NT2/D1 (cell line): ENCODE measurements at regions not wholly inside any gene's neighbourhood (a gene's known extent, or its start where the extent isn't known, plus 50 kb on each side); places are given as distances from the start of the nearest gene placed in this dataset.

Source experiments
- DNase-seq: peaks from one replicate; pipeline ENCODE4 v3.0.0-alpha.2; 2011; ENCODE audit warnings: low read depth, low spot score
- H3K27me3 ChIP-seq: 2 replicates; pipeline ENCODE4 v1.6.0; 2011; ENCODE audit warnings: mild to moderate bottlenecking; ENCODE audit not compliant: insufficient read length, insufficient read depth
- H3K36me3 ChIP-seq: 2 replicates; pipeline ENCODE4 v1.6.1; 2011; ENCODE audit warnings: mild to moderate bottlenecking, low read length, mixed read lengths; ENCODE audit not compliant: insufficient read depth, insufficient read length
- H3K4me1 ChIP-seq: 2 replicates; pipeline ENCODE4 v1.5.1; 2011; ENCODE audit not compliant: insufficient read depth, insufficient read length
- H3K4me3 ChIP-seq: 2 replicates; pipeline ENCODE4 v1.5.1; 2011; ENCODE audit warnings: low read depth; ENCODE audit not compliant: insufficient read length
- H3K9ac ChIP-seq: 2 replicates; pipeline ENCODE4 v1.6.0; 2011; ENCODE audit warnings: low read depth; ENCODE audit not compliant: insufficient read length
- H3K9me3 ChIP-seq: 2 replicates; pipeline ENCODE4 v1.5.1; 2011; ENCODE audit warnings: mild to moderate bottlenecking, low read length; ENCODE audit not compliant: insufficient read depth
- SUZ12 ChIP-seq: IDR thresholded peaks from 2 replicates; pipeline ENCODE4 v1.6.1; 2011; ENCODE audit not compliant: insufficient read length, insufficient read depth; ENCODE audit errors: extremely low read depth
- YY1 ChIP-seq: IDR thresholded peaks from 2 replicates; pipeline ENCODE4 v1.6.1; 2011; ENCODE audit not compliant: insufficient read length, insufficient read depth
- ZNF274 ChIP-seq: IDR thresholded peaks from 2 replicates; pipeline ENCODE4 v1.6.1; 2011; ENCODE audit warnings: mild to moderate bottlenecking, low read depth, low read length

DNA sequence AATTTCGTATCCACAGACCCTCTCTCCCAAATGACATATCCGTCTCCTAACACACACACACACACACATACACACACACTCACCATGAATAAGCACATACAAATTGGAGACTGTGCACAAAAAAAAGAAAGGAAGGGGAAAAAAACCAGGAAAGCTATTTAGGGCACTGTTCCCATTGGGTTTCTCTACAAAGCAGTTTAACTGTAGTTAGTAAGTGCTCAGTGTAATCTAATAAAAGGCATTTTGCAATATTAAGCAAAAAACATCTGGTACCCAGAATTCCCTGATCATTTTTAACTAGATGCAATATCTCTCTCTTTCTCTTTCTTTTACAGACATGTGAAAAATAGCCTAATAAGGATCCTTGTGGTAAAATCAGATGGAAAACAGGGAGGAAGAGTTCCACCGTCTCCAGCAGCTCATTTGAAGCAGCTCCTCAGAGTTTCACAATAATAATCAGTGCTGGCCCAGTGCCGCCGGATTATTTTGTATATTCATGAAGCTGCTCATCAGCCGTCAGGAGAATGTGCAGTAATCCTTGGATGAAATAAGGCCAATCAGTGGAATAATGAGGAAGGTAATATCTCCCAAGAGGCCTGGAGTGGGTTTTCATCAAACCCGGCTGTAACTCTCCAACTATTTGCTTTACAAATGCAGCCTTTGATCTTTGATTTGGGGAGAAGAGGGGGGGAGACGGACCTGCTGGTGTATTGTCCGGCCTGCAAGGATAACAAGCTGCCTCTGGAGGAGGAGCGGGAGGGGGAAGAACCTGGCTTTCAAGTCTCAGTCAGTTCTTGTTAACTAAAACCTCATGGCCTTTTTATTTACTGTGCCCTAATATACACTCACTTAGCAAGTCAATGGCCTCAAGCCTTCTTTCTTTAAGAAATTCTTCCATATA is 227.6 kb upstream of the SMIM21 start:
- TF ChIP-seq YY1 (no peak), SUZ12 (no peak), ZNF274 (no peak)
- peak; percentile 56 for DNase-seq
- H3K4me3 ChIP-seq = no peak overlapping the region
- H3K4me1 ChIP-seq = no peaks in the 10 kb centered on the region
- H3K36me3 ChIP-seq = no peaks in the 10 kb centered on the region
- H3K9me3 ChIP-seq = peaks cover 7% of the 10 kb centered on the region; the same call in 1 of the 2 replicates
- H3K27me3 ChIP-seq = no peaks in the 10 kb centered on the region
- H3K9ac ChIP-seq = no peak overlapping the region

DNA sequence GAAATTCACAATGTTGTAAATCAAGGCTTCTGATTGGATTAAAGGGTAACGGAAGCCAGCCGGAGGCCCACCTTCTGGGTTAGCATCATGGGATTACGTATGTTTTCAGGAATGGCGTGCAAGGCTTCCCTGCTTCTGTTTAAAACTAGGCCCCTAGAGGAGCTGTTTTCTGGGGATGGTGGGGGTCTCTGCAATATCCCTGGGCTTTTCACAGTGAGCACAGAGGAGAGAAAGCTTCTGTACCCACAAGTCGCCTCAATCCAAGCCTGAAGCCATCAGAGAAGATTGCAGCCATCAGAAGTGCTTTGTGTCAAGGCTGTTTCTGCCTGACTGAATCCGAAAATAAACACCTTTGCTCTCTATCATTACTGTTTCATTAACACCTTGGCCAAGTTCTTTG is 226.9 kb upstream of the SMIM21 start:
- Histone ChIP-seq H3K36me3 (no peaks in the 10 kb centered on the region), H3K9me3 (peaks cover 6% of the 10 kb centered on the region; the same call in 1 of the 2 replicates), H3K4me3 (no peak overlapping the region), H3K4me1 (no peaks in the 10 kb centered on the region), H3K27me3 (no peaks in the 10 kb centered on the region), H3K9ac (no peak overlapping the region)
- TF ChIP-seq ZNF274 = no peak
- no peak for TF ChIP-seq YY1
- no peak for TF ChIP-seq SUZ12
- DNase-seq = no peak

DNA sequence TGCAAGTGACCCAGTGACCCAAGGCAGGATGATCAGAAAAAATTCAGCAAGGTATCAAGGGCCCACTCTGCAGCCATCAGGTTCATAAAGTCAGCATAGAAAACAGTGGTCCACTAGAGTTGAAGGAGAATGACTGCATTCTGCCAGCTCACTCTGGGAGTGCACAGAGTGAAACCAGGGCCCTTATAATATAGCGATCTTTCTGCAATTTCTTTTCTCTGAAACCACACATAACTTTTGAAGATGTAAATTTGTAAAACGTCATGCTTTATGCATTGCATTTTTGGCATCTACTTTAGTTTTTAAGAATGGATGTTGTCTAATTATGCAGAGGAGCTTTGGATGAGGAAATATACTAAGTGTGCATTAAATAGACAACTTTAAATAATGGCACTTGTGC is 225.0 kb upstream of the SMIM21 start:
- no peak for DNase-seq
- H3K4me1 ChIP-seq = no peaks in the 10 kb centered on the region
- TF ChIP-seq ZNF274 (no peak), YY1 (no peak), SUZ12 (no peak)
- no peaks in the 10 kb centered on the region for H3K36me3 ChIP-seq
- no peaks in the 10 kb centered on the region for H3K27me3 ChIP-seq
- no peak overlapping the region for H3K4me3 ChIP-seq
- no peak overlapping the region for H3K9ac ChIP-seq
- no peaks in the 10 kb centered on the region for H3K9me3 ChIP-seq

GRCh38 chr18:75644871-75645270 is 217.4 kb upstream of the SMIM21 start:
- no peak overlapping the region for H3K9ac ChIP-seq
- no peaks in the 10 kb centered on the region for H3K36me3 ChIP-seq
- H3K9me3 ChIP-seq = no peaks in the 10 kb centered on the region
- TF ChIP-seq ZNF274 = no peak
- no peak for TF ChIP-seq YY1
- no peak for TF ChIP-seq SUZ12
- no peak for DNase-seq
- peaks cover 2% of the 10 kb centered on the region for H3K27me3 ChIP-seq
- no peak overlapping the region for H3K4me3 ChIP-seq
- H3K4me1 ChIP-seq = no peaks in the 10 kb centered on the region

DNA sequence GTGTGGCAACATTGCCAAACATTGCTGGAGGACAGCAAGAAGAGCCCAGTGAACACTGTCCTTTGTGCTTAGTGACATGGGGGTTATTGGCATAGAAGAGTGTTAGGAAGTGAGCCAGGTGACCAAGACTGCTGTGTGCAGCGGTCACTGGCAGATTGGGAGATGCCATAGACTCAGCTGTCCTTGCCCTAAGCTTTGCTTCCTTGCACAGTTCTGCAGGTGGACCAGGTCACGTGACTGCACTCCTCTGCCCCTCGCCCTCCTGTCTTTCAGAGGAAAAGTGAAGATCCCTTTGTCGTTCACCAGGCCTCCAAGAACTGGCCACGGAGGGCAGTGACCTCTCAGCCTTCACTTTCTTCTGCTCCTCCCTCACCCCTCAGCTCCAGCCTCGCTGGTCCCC is 215.6 kb upstream of the SMIM21 start:
- no peak for DNase-seq
- Histone ChIP-seq H3K9ac (no peak overlapping the region), H3K27me3 (peaks cover 4% of the 10 kb centered on the region), H3K4me3 (no peak overlapping the region), H3K4me1 (no peaks in the 10 kb centered on the region), H3K9me3 (no peaks in the 10 kb centered on the region), H3K36me3 (no peaks in the 10 kb centered on the region)
- no peak for TF ChIP-seq ZNF274
- no peak for TF ChIP-seq SUZ12
- TF ChIP-seq YY1 = no peak

- H3K9ac ChIP-seq = no peak overlapping the region
- H3K36me3 ChIP-seq = no peaks in the 10 kb centered on the region
- DNase-seq = no peak
- TF ChIP-seq YY1 (no peak), SUZ12 (no peak), ZNF274 (no peak)
- H3K9me3 ChIP-seq = no peaks in the 10 kb centered on the region; the same call in 1 of the 2 replicates
- peaks cover 4% of the 10 kb centered on the region for H3K27me3 ChIP-seq
- H3K4me1 ChIP-seq = no peaks in the 10 kb centered on the region
- H3K4me3 ChIP-seq = no peak overlapping the region
Measured at GRCh38 chr18:75639472-75639831, 211.9 kb upstream of the SMIM21 start.

- H3K9me3 ChIP-seq = no peaks in the 10 kb centered on the region; the same call in 1 of the 2 replicates
- peak; percentile 56 for DNase-seq
- H3K36me3 ChIP-seq = no peaks in the 10 kb centered on the region
- H3K27me3 ChIP-seq = peaks cover 4% of the 10 kb centered on the region
- peak overlapping the region; percentile 33 for H3K9ac ChIP-seq
- TF ChIP-seq ZNF274 = no peak
- no peak for TF ChIP-seq YY1
- no peak for TF ChIP-seq SUZ12
- no peaks in the 10 kb centered on the region for H3K4me1 ChIP-seq
- peak overlapping the region; percentile 33 for H3K4me3 ChIP-seq
Measured at GRCh38 chr18:75638776-75639471, 211.4 kb upstream of the SMIM21 start.
